Naive thymus-derived CD8-positive, alpha-beta T cell (primary cell): ENCODE measurements at regions not wholly inside any gene's neighbourhood (a gene's known extent, or its start where the extent isn't known, plus 50 kb on each side); places are given as distances from the start of the nearest gene placed in this dataset.
"Not testable (repeated sequence)": the region's sequence is repeated elsewhere in the genome, so short reads cannot be mapped to it uniquely, and the experiment has no call there.

Experiments
- ATAC-seq, 2 donors: fragments of 150-1000 bp; cut with Tn5 transposase in 1 of 2; sonication (Bioruptor Pico), chemical (Tn5 transposase) in 1 of 2; 1 replicate in 1 of 2; 2 replicates in 1 of 2; pipeline ENCODE4 v1.10.0; 2021; ENCODE audit warnings: mild to moderate bottlenecking in 2 of 2, moderate library complexity in 2 of 2
- POLR2A ChIA-PET: fragments of 350-600 bp; sonication (Branson Sonifier 250); formaldehyde crosslinking; loops from one replicate; lab custom pipeline; 2021; ENCODE audit warnings: antibody characterized with exemption; lab: Charles Lee
- DNase-seq, 10 donors: peaks; one replicate each; pipeline versions ENCODE4 v3.0.0 to v3.0.0-alpha.2; 2020 to 2022
- H3K27ac Mint-ChIP-seq, 10 donors: one replicate each; pipeline ENCODE4 v1.8.0; 2020 to 2022; ENCODE audit warnings: mild to moderate bottlenecking in 10 of 10, mixed read lengths in 10 of 10, moderate library complexity in 4 of 10, inconsistent platforms in 1 of 10
- H3K27me3 Mint-ChIP-seq, 5 donors: one replicate each; pipeline ENCODE4 v1.8.0; 2021 to 2022; ENCODE audit warnings: mixed read lengths in 5 of 5
- H3K36me3 Mint-ChIP-seq, 3 donors: one replicate each; pipeline ENCODE4 v1.8.0; 2020 to 2022; ENCODE audit warnings: mixed read lengths in 3 of 3, mild to moderate bottlenecking in 2 of 3, inconsistent platforms in 1 of 3
- H3K4me1 Mint-ChIP-seq, 4 donors: one replicate each; pipeline ENCODE4 v1.8.0; 2021 to 2022; ENCODE audit warnings: mixed read lengths in 4 of 4
- H3K4me3 Mint-ChIP-seq, 10 donors: one replicate each; pipeline ENCODE4 v1.8.0; 2020 to 2022; ENCODE audit warnings: mild to moderate bottlenecking in 10 of 10, mixed read lengths in 10 of 10, moderate library complexity in 6 of 10, inconsistent platforms in 1 of 10
- H3K9me3 Mint-ChIP-seq, 9 donors: one replicate each; pipeline ENCODE4 v1.8.0; 2020 to 2022; ENCODE audit warnings: mixed read lengths in 9 of 9, mild to moderate bottlenecking in 3 of 9, inconsistent platforms in 1 of 9, moderate library complexity in 1 of 9

GRCh38 chr14:41482861-41483260 lies 123.8 kb upstream of the LRFN5 start:
- H3K27ac Mint-ChIP-seq, result no peak overlapping the region
- H3K9me3 Mint-ChIP-seq, result peaks cover 0 to 9% (median 0%) of the 10 kb centered on the region in 9 donors
- no peaks in the 10 kb centered on the region for H3K36me3 Mint-ChIP-seq
- no peaks in the 10 kb centered on the region for H3K4me1 Mint-ChIP-seq
- DNase-seq (no peak), ATAC-seq (no peak)
- H3K4me3 Mint-ChIP-seq, result no peak overlapping the region
- H3K27me3 Mint-ChIP-seq, result no peaks in the 10 kb centered on the region
- POLR2A ChIA-PET, result no interaction called here

GRCh38 chr14:41476526-41476925 lies 130.2 kb upstream of the LRFN5 start:
- DNase-seq (no peak), ATAC-seq (no peak)
- Mint-ChIP-seq H3K27ac (no peak overlapping the region), H3K4me3 (no peak overlapping the region), H3K4me1 (no peaks in the 10 kb centered on the region), H3K9me3 (peaks cover 0 to 6% (median 0%) of the 10 kb centered on the region in 9 donors), H3K27me3 (no peaks in the 10 kb centered on the region), H3K36me3 (no peaks in the 10 kb centered on the region)
- POLR2A ChIA-PET, result no interaction called here

GRCh38 chr14:41461380-41461779 lies 145.3 kb upstream of the LRFN5 start:
- no peaks in the 10 kb centered on the region for H3K27me3 Mint-ChIP-seq
- H3K4me1 Mint-ChIP-seq, result no peaks in the 10 kb centered on the region
- H3K27ac Mint-ChIP-seq, result no peak overlapping the region
- H3K36me3 Mint-ChIP-seq, result no peaks in the 10 kb centered on the region
- H3K9me3 Mint-ChIP-seq, result peaks cover 0 to 4% (median 0%) of the 10 kb centered on the region in 9 donors
- ATAC-seq (no peak), DNase-seq (no peak)
- no peak overlapping the region for H3K4me3 Mint-ChIP-seq
- POLR2A ChIA-PET, result no interaction called here

GRCh38 chr14:41457393-41457792 lies 149.3 kb upstream of the LRFN5 start:
- Mint-ChIP-seq H3K27me3 (no peaks in the 10 kb centered on the region), H3K9me3 (peaks cover 0 to 4% (median 0%) of the 10 kb centered on the region in 9 donors), H3K4me3 (no peak overlapping the region), H3K4me1 (no peaks in the 10 kb centered on the region), H3K36me3 (no peaks in the 10 kb centered on the region), H3K27ac (no peak overlapping the region)
- POLR2A ChIA-PET, result no interaction called here
- no peak for ATAC-seq
- no peak for DNase-seq

- Mint-ChIP-seq H3K27me3 (no peaks in the 10 kb centered on the region), H3K27ac (no peak overlapping the region), H3K4me3 (no peak overlapping the region), H3K4me1 (no peaks in the 10 kb centered on the region), H3K9me3 (peaks cover 0 to 2% (median 0%) of the 10 kb centered on the region in 9 donors), H3K36me3 (no peaks in the 10 kb centered on the region)
- no peak for ATAC-seq
- POLR2A ChIA-PET, result no interaction called here
- no peak for DNase-seq
Observed at GRCh38 chr14:41449066-41449465, 157.6 kb upstream of the LRFN5 start.

- POLR2A ChIA-PET, result no interaction called here
- Mint-ChIP-seq H3K4me1 (no peaks in the 10 kb centered on the region), H3K9me3 (peaks cover 0 to 2% (median 0%) of the 10 kb centered on the region in 9 donors), H3K27ac (no peak overlapping the region), H3K27me3 (no peaks in the 10 kb centered on the region), H3K4me3 (no peak overlapping the region), H3K36me3 (no peaks in the 10 kb centered on the region)
- no peak for DNase-seq
- ATAC-seq, result no peak
Observed at GRCh38 chr14:41446008-41446407, 160.7 kb upstream of the LRFN5 start.

GRCh38 chr14:41423503-41423902 lies 183.2 kb upstream of the LRFN5 start:
- Mint-ChIP-seq H3K36me3 (no peaks in the 10 kb centered on the region), H3K4me1 (no peaks in the 10 kb centered on the region), H3K4me3 (no peak overlapping the region), H3K9me3 (peaks cover 0 to 5% (median 2%) of the 10 kb centered on the region in 9 donors), H3K27ac (no peak overlapping the region), H3K27me3 (peaks cover 0 to 3% (median 0%) of the 10 kb centered on the region in 5 donors)
- POLR2A ChIA-PET, result no interaction called here
- no peak for ATAC-seq
- DNase-seq, result no peak

- ATAC-seq, DNase-seq, H3K4me3 Mint-ChIP-seq, H3K27me3 Mint-ChIP-seq, H3K27ac Mint-ChIP-seq, H3K36me3 Mint-ChIP-seq, POLR2A ChIA-PET, H3K9me3 Mint-ChIP-seq, H3K4me1 Mint-ChIP-seq: not testable (repeated sequence)
Observed at GRCh38 chr14:41421308-41421707, 185.4 kb upstream of the LRFN5 start.

GRCh38 chr14:41419709-41420108 lies 187.0 kb upstream of the LRFN5 start:
- no peaks in the 10 kb centered on the region for H3K4me1 Mint-ChIP-seq
- H3K9me3 Mint-ChIP-seq, result peaks cover 0 to 3% (median 1%) of the 10 kb centered on the region in 9 donors
- POLR2A ChIA-PET, result no interaction called here
- H3K27ac Mint-ChIP-seq, result no peak overlapping the region
- no peak for ATAC-seq
- H3K4me3 Mint-ChIP-seq, result no peak overlapping the region
- H3K36me3 Mint-ChIP-seq, result no peaks in the 10 kb centered on the region
- H3K27me3 Mint-ChIP-seq, result peaks cover 0 to 1% (median 0%) of the 10 kb centered on the region in 5 donors
- DNase-seq, result no peak

- no peak overlapping the region for H3K27ac Mint-ChIP-seq
- no peak overlapping the region for H3K4me3 Mint-ChIP-seq
- H3K9me3 Mint-ChIP-seq, result peaks cover 0 to 3% (median 2%) of the 10 kb centered on the region in 9 donors
- peaks cover 0 to 1% (median 0%) of the 10 kb centered on the region in 5 donors for H3K27me3 Mint-ChIP-seq
- no peaks in the 10 kb centered on the region for H3K36me3 Mint-ChIP-seq
- POLR2A ChIA-PET, result no interaction called here
- H3K4me1 Mint-ChIP-seq, result no peaks in the 10 kb centered on the region
- DNase-seq, result no peak
- ATAC-seq, result no peak
Observed at GRCh38 chr14:41418851-41419250, 187.8 kb upstream of the LRFN5 start.

GRCh38 chr14:41409806-41410205 lies 196.9 kb upstream of the LRFN5 start:
- H3K9me3 Mint-ChIP-seq, result peaks cover 0 to 6% (median 0%) of the 10 kb centered on the region in 9 donors
- ATAC-seq (no peak), DNase-seq (no peak)
- no peak overlapping the region for H3K27ac Mint-ChIP-seq
- H3K36me3 Mint-ChIP-seq, result no peaks in the 10 kb centered on the region
- no peak overlapping the region for H3K4me3 Mint-ChIP-seq
- POLR2A ChIA-PET, result no interaction called here
- peaks cover 0 to 4% (median 0%) of the 10 kb centered on the region in 5 donors for H3K27me3 Mint-ChIP-seq
- H3K4me1 Mint-ChIP-seq, result no peaks in the 10 kb centered on the region

- POLR2A ChIA-PET, result no interaction called here
- H3K4me3 Mint-ChIP-seq, result no peak overlapping the region
- peaks cover 0 to 4% (median 0%) of the 10 kb centered on the region in 5 donors for H3K27me3 Mint-ChIP-seq
- no peaks in the 10 kb centered on the region for H3K36me3 Mint-ChIP-seq
- no peak overlapping the region for H3K27ac Mint-ChIP-seq
- DNase-seq (no peak), ATAC-seq (no peak)
- no peaks in the 10 kb centered on the region for H3K4me1 Mint-ChIP-seq
- H3K9me3 Mint-ChIP-seq, result peaks cover 0 to 6% (median 0%) of the 10 kb centered on the region in 9 donors
Observed at GRCh38 chr14:41404126-41404525, 202.6 kb upstream of the LRFN5 start.

- no peak overlapping the region for H3K4me3 Mint-ChIP-seq
- POLR2A ChIA-PET, result no interaction called here
- no peak for DNase-seq
- H3K27ac Mint-ChIP-seq, result no peak overlapping the region
- H3K4me1 Mint-ChIP-seq, result no peaks in the 10 kb centered on the region
- H3K27me3 Mint-ChIP-seq, result peaks cover 0 to 4% (median 0%) of the 10 kb centered on the region in 5 donors
- peaks cover 0 to 8% (median 0%) of the 10 kb centered on the region in 9 donors for H3K9me3 Mint-ChIP-seq
- no peak for ATAC-seq
- H3K36me3 Mint-ChIP-seq, result no peaks in the 10 kb centered on the region
Observed at GRCh38 chr14:41403360-41403759, 203.3 kb upstream of the LRFN5 start.

GRCh38 chr14:41397926-41398325 lies 208.8 kb upstream of the LRFN5 start:
- H3K27me3 Mint-ChIP-seq, result peaks cover 0 to 2% (median 0%) of the 10 kb centered on the region in 5 donors
- ATAC-seq (no peak), DNase-seq (no peak)
- no peak overlapping the region for H3K4me3 Mint-ChIP-seq
- no peaks in the 10 kb centered on the region for H3K4me1 Mint-ChIP-seq
- no peaks in the 10 kb centered on the region for H3K36me3 Mint-ChIP-seq
- peaks cover 0 to 7% (median 3%) of the 10 kb centered on the region in 9 donors for H3K9me3 Mint-ChIP-seq
- POLR2A ChIA-PET, result no interaction called here
- no peak overlapping the region for H3K27ac Mint-ChIP-seq
